HCT116 (cell line): ENCODE measurements at regions not wholly inside any gene's neighbourhood (a gene's known extent, or its start where the extent isn't known, plus 50 kb on each side); places are given as distances from the start of the nearest gene placed in this dataset.

Source experiments
- ATAC-seq: fragments of 200-7000 bp; cut with Tn5 transposase; 2 replicates; pipeline ENCODE4 v1.9.1; 2020; ENCODE audit warnings: mild to moderate bottlenecking, moderate library complexity
- BruUV-seq: library from RNA; stranded (reverse); fragments of 400-500 nt; replicated peaks from 2 replicates; lab custom pipeline; 2021; lab: Mats Ljungman, UMichigan
- CTCF ChIA-PET: fragments of 300-600 bp; sonication (Branson Sonifier 250); formaldehyde crosslinking; loops from one replicate; lab custom pipeline; 2021; ENCODE audit warnings: antibody characterized with exemption; lab: Charles Lee
- POLR2A ChIA-PET: fragments of 300-600, 350-600 bp; sonication (Branson Sonifier 250); formaldehyde crosslinking; loops from one replicate; lab custom pipeline; 2021; ENCODE audit warnings: antibody characterized with exemption; lab: Charles Lee
- RAD21 ChIA-PET, 2 experiments: fragments of 300-600 bp; sonication (Branson Sonifier 250); formaldehyde crosslinking; loops; one replicate each; lab custom pipeline; 2023; ENCODE audit warnings: low total read pairs in 2 of 2; ENCODE audit not compliant: uncharacterized antibody in 2 of 2, unreplicated experiment in 2 of 2, low non-redundant PET in 1 of 2; lab: Charles Lee
- DNase-seq: peaks from one replicate; pipeline ENCODE4 v3.0.0-alpha.2; 2010; ENCODE audit warnings: low read depth, low spot score
- H2AFZ ChIP-seq: fragments of 200-600 bp; shearing (Covaris generic), sonication (generic); 2 replicates; pipeline ENCODE4 v1.6.1; 2017; ENCODE audit warnings: low read depth, mixed run types, mixed read lengths, antibody characterized with exemption, low read length; ENCODE audit not compliant: poor library complexity, severe bottlenecking
- H3K27ac ChIP-seq: 2 replicates; pipeline ENCODE4 v1.5.1; 2012; ENCODE audit warnings: low read depth, low read length
- H3K27me3 ChIP-seq: fragments of 200-600 bp; sonication (generic); 2 replicates; pipeline ENCODE4 v1.6.1; 2016; ENCODE audit warnings: mixed run types, low read length, mixed read lengths; ENCODE audit not compliant: insufficient read depth
- H3K36me3 ChIP-seq, 2 experiments: fragments of 200-500 bp in 1 of 2; fragments of 200-600 bp in 1 of 2; sonication (Bioruptor generic) in 1 of 2; sonication (generic) in 1 of 2; 2 replicates each; pipeline versions ENCODE4 v1.5.1 to v1.6.1; 2014 to 2016; ENCODE audit warnings: low read length in 2 of 2, inconsistent platforms in 1 of 2, mixed read lengths in 1 of 2, mixed run types in 1 of 2; ENCODE audit not compliant: insufficient read depth in 2 of 2, control insufficient read depth in 1 of 2
- H3K4me1 ChIP-seq, 2 experiments: fragments of 200-600 bp in 1 of 2; sonication (generic) in 1 of 2; 2 replicates each; pipeline versions ENCODE4 v1.5.1 to v1.6.1; 2012 to 2017; ENCODE audit warnings: low read length in 2 of 2, inconsistent platforms in 1 of 2, mild to moderate bottlenecking in 1 of 2, mixed read lengths in 1 of 2, mixed run types in 1 of 2, moderate library complexity in 1 of 2; ENCODE audit not compliant: insufficient read depth in 2 of 2, control insufficient read depth in 1 of 2
- H3K4me2 ChIP-seq: fragments of 200-600 bp; sonication (generic); 2 replicates; pipeline ENCODE4 v1.6.1; 2017; ENCODE audit warnings: mixed run types, low read length, mixed read lengths
- H3K4me3 ChIP-seq, 2 experiments: fragments of 200-600 bp in 1 of 2; sonication (generic) in 1 of 2; replicated peaks in 1 of 2; 2 replicates each; pipeline ENCODE4 v1.5.1; 2011 to 2016; ENCODE audit warnings: low read length in 2 of 2, control low read depth in 1 of 2, low read depth in 1 of 2, mild to moderate bottlenecking in 1 of 2, mixed read lengths in 1 of 2, mixed run types in 1 of 2
- H3K79me2 ChIP-seq: fragments of 200-600 bp; sonication (generic); 2 replicates; pipeline ENCODE4 v1.6.1; 2017; ENCODE audit warnings: mild to moderate bottlenecking, mixed run types, low read length, moderate library complexity, mixed read lengths; ENCODE audit not compliant: insufficient read depth
- H3K9ac ChIP-seq: fragments of 200-600 bp; sonication (generic); 2 replicates; pipeline ENCODE4 v1.6.1; 2016; ENCODE audit warnings: low read length, mixed read lengths
- H3K9me2 ChIP-seq: fragments of 200-600 bp; sonication (generic), shearing (Covaris generic); 2 replicates; pipeline ENCODE4 v1.6.1; 2017; ENCODE audit warnings: mixed run types, mild to moderate bottlenecking, moderate library complexity; ENCODE audit not compliant: insufficient read depth
- H3K9me3 ChIP-seq, 2 experiments: fragments of 200-500 bp in 1 of 2; fragments of 200-600 bp in 1 of 2; sonication (Bioruptor generic) in 1 of 2; sonication (generic) in 1 of 2; 2 replicates each; pipeline ENCODE4 v1.6.1; 2014 to 2017; ENCODE audit warnings: low read length in 2 of 2, mixed read lengths in 2 of 2, inconsistent platforms in 1 of 2, low read depth in 1 of 2, mild to moderate bottlenecking in 1 of 2, mixed run types in 1 of 2, moderate library complexity in 1 of 2; ENCODE audit not compliant: control insufficient read depth in 1 of 2, insufficient read depth in 1 of 2
- H4K20me1 ChIP-seq: fragments of 200-600 bp; sonication (generic), shearing (Covaris generic); 2 replicates; pipeline ENCODE4 v1.6.1; 2017; ENCODE audit warnings: mixed run types, mild to moderate bottlenecking, moderate library complexity; ENCODE audit not compliant: insufficient read depth
- EGR1 ChIP-seq: IDR thresholded peaks from 2 replicates; pipeline ENCODE4 v1.6.1; 2012; ENCODE audit warnings: low read depth
- EZH2 ChIP-seq: fragments of 200-600 bp; sonication (generic); IDR thresholded peaks from 2 replicates; pipeline ENCODE4 v1.6.1; 2017; ENCODE audit warnings: antibody characterized with exemption, mixed run types
- FOSL1 ChIP-seq: IDR thresholded peaks from 2 replicates; pipeline ENCODE4 v1.6.1; 2012; ENCODE audit warnings: low read depth
- JUND ChIP-seq: IDR thresholded peaks from 2 replicates; pipeline ENCODE4 v1.6.1; 2012
- POLR2AphosphoS5 ChIP-seq: IDR thresholded peaks from 2 replicates; pipeline ENCODE4 v1.6.1; 2011; ENCODE audit warnings: mild to moderate bottlenecking, low read depth, low read length, moderate library complexity
- SIN3A ChIP-seq: IDR thresholded peaks from 2 replicates; pipeline ENCODE4 v1.6.1; 2012; ENCODE audit warnings: low read depth
- SP1 ChIP-seq: IDR thresholded peaks from 2 replicates; pipeline ENCODE4 v1.6.1; 2012; ENCODE audit warnings: low read depth
- SRF ChIP-seq: IDR thresholded peaks from 2 replicates; pipeline ENCODE4 v1.6.1; 2012; ENCODE audit warnings: low read depth
- YY1 ChIP-seq: IDR thresholded peaks from 2 replicates; pipeline ENCODE4 v1.6.1; 2011; ENCODE audit warnings: low read length, low read depth, moderate library complexity, mild to moderate bottlenecking; ENCODE audit not compliant: insufficient replicate concordance; ENCODE audit errors: extremely low read depth
- ZBTB33 ChIP-seq: IDR thresholded peaks from 2 replicates; pipeline ENCODE4 v1.6.1; 2011; ENCODE audit warnings: mild to moderate bottlenecking, low read length, moderate library complexity; ENCODE audit not compliant: insufficient replicate concordance; ENCODE audit errors: extremely low read depth
- intact Hi-C: fragments of 100-400 bp; cut with micrococcal nuclease; formaldehyde crosslinking; loops from 2 replicates; pipeline ENCODE4 v1.10.0; 2022

- TF ChIP-seq JUND = no peak
- TF ChIP-seq ZBTB33 = no peak
- TF ChIP-seq SP1 = no peak
- TF ChIP-seq FOSL1 = no peak
- no peak for TF ChIP-seq POLR2AphosphoS5
- TF ChIP-seq EZH2 = no peak
- TF ChIP-seq SIN3A = no peak
- no peak for TF ChIP-seq YY1
These were observed 674.1 kb downstream of the SUCLG1 start (continued) for GRCh38 chr2:83784947-83785346.

GRCh38 chr2:83784315-83784714 is 674.8 kb downstream of the SUCLG1 start:
- H4K20me1 ChIP-seq = no peaks in the 10 kb centered on the region
- H3K79me2 ChIP-seq = no peaks in the 10 kb centered on the region
- no peak overlapping the region for H3K9ac ChIP-seq
- intact Hi-C loops = no loop called here
- H3K4me2 ChIP-seq = no peak overlapping the region
- no peaks in the 10 kb centered on the region for H3K27me3 ChIP-seq
- H2AFZ ChIP-seq = no peak overlapping the region
- TF ChIP-seq SRF (no peak), SP1 (no peak), EGR1 (no peak), YY1 (no peak)
- TF ChIP-seq, all 23 proteins: peak for 0
- no peaks in the 10 kb centered on the region for H3K4me1 ChIP-seq
- no TSS peak for BruUV-seq
- DNase-seq = no peak
- no peak overlapping the region for H3K27ac ChIP-seq
- H3K9me3 ChIP-seq = no peaks in the 10 kb centered on the region
- no peak overlapping the region for H3K4me3 ChIP-seq
- no peak for ATAC-seq
- ChIA-PET RAD21 (no interaction called here), POLR2A (no interaction called here), CTCF (no interaction called here)
- H3K9me2 ChIP-seq = no peaks in the 10 kb centered on the region
- no peaks in the 10 kb centered on the region for H3K36me3 ChIP-seq
